ENCODE measurements at regions not wholly inside any gene's neighbourhood (a gene's known extent, or its start where the extent isn't known, plus 50 kb on each side); places are given as distances from the start of the nearest gene placed in this dataset.

GRCh38 chr13:64845110-64845509 is 2385.0 kb downstream of the PCDH9 start:
- H3K4me3 ChIP-seq: no peak overlapping the region
- 82% methylated on average over 1 of the region's 1 CpG for WGBS
- DNase-seq (ENCODE audit: extremely low spot score): no peak
- intact Hi-C loops (cut with DNase I): no loop called here
- H3K27ac ChIP-seq (replicated peaks in 1 of 4): no peak overlapping the region
- no peaks in the 10 kb centered on the region for H3K27me3 ChIP-seq
- H3K4me1 ChIP-seq: no peaks in the 10 kb centered on the region
- no peaks in the 10 kb centered on the region for H3K36me3 ChIP-seq
- no peaks in the 10 kb centered on the region for H3K9me3 ChIP-seq
- no peak for TF ChIP-seq CTCF (IDR thresholded peaks at IDR 0.05)
- no peak for TF ChIP-seq EP300 (IDR thresholded peaks at IDR 0.05)
- TF ChIP-seq POLR2AphosphoS5 (IDR thresholded peaks at IDR 0.05): no peak
- no peak for TF ChIP-seq POLR2A (IDR thresholded peaks at IDR 0.05; ENCODE audit: low read depth)

DNA sequence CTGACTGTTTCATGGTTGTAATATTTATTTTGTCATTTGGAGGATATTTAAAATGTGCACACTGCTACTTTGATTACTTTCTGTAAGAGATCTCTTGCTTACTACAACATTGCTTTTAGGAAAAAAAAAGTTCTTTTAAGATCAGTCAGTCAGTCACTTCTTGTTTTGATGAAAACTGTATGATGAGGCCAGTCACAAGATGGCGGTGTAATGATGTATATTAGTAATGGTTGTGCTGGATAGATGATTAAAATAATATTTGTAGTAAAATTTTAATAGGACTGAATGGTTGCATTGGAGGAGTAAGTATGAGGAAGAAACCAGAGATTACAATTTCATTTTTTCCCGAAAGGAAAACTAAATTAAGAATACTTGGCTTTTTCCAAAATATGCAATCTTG is 2411.1 kb downstream of the PCDH9 start:
- TF ChIP-seq EP300 (IDR thresholded peaks at IDR 0.05): no peak
- WGBS: 92% methylated on average over 2 of the region's 2 CpGs
- H3K4me1 ChIP-seq: no peaks in the 10 kb centered on the region
- no peaks in the 10 kb centered on the region for H3K27me3 ChIP-seq
- DNase-seq (ENCODE audit: extremely low spot score): no peak
- H3K36me3 ChIP-seq: no peaks in the 10 kb centered on the region
- no peak overlapping the region for H3K27ac ChIP-seq (replicated peaks in 1 of 4)
- H3K4me3 ChIP-seq: no peak overlapping the region
- H3K9me3 ChIP-seq: no peaks in the 10 kb centered on the region
- intact Hi-C loops (cut with DNase I): no loop called here

GRCh38 chr13:64817691-64818090 is 2412.4 kb downstream of the PCDH9 start:
- H3K4me1 ChIP-seq: no peaks in the 10 kb centered on the region
- H3K4me3 ChIP-seq: no peak overlapping the region
- TF ChIP-seq CTCF (IDR thresholded peaks at IDR 0.05) (no peak), POLR2AphosphoS5 (IDR thresholded peaks at IDR 0.05) (no peak), POLR2A (IDR thresholded peaks at IDR 0.05; ENCODE audit: low read depth) (no peak), EP300 (IDR thresholded peaks at IDR 0.05) (no peak)
- H3K27ac ChIP-seq (replicated peaks in 1 of 4): no peak overlapping the region
- intact Hi-C loops (cut with DNase I): no loop called here
- H3K36me3 ChIP-seq: no peaks in the 10 kb centered on the region
- H3K9me3 ChIP-seq: no peaks in the 10 kb centered on the region
- DNase-seq (ENCODE audit: extremely low spot score): no peak
- H3K27me3 ChIP-seq: no peaks in the 10 kb centered on the region
- WGBS: 90% methylated on average over 3 of the region's 3 CpGs

GRCh38 chr13:64810750-64811149 is 2419.4 kb downstream of the PCDH9 start:
- DNase-seq (ENCODE audit: extremely low spot score): no peak
- no peaks in the 10 kb centered on the region for H3K27me3 ChIP-seq
- H3K36me3 ChIP-seq: no peaks in the 10 kb centered on the region
- no peak for TF ChIP-seq EP300 (IDR thresholded peaks at IDR 0.05)
- no peaks in the 10 kb centered on the region for H3K9me3 ChIP-seq
- H3K4me3 ChIP-seq: no peak overlapping the region
- WGBS: 87% methylated on average over 3 of the region's 3 CpGs
- no peaks in the 10 kb centered on the region for H3K4me1 ChIP-seq
- intact Hi-C loops (cut with DNase I): no loop called here
- H3K27ac ChIP-seq (replicated peaks in 1 of 4): no peak overlapping the region

- Histone ChIP-seq H3K4me3 (no peak overlapping the region), H3K27me3 (no peaks in the 10 kb centered on the region), H3K4me1 (no peaks in the 10 kb centered on the region), H3K27ac (replicated peaks in 1 of 4) (no peak overlapping the region), H3K9me3 (no peaks in the 10 kb centered on the region), H3K36me3 (no peaks in the 10 kb centered on the region)
- 91% methylated on average over 4 of the region's 4 CpGs for WGBS
- intact Hi-C loops (cut with DNase I): no loop called here
- no peak for DNase-seq (ENCODE audit: extremely low spot score)
- TF ChIP-seq EP300 (IDR thresholded peaks at IDR 0.05) (no peak), POLR2A (IDR thresholded peaks at IDR 0.05; ENCODE audit: low read depth) (no peak), CTCF (IDR thresholded peaks at IDR 0.05) (no peak), POLR2AphosphoS5 (IDR thresholded peaks at IDR 0.05) (no peak)
Measured at GRCh38 chr13:64808704-64809103, 2421.4 kb downstream of the PCDH9 start.

GRCh38 chr13:64801768-64802167 is 2428.4 kb downstream of the PCDH9 start:
- no peaks in the 10 kb centered on the region for H3K4me1 ChIP-seq
- no peaks in the 10 kb centered on the region for H3K36me3 ChIP-seq
- TF ChIP-seq CTCF (IDR thresholded peaks at IDR 0.05): no peak
- no peak for TF ChIP-seq POLR2A (IDR thresholded peaks at IDR 0.05; ENCODE audit: low read depth)
- no peak for TF ChIP-seq POLR2AphosphoS5 (IDR thresholded peaks at IDR 0.05)
- TF ChIP-seq EP300 (IDR thresholded peaks at IDR 0.05): no peak
- H3K27me3 ChIP-seq: no peaks in the 10 kb centered on the region
- no peaks in the 10 kb centered on the region for H3K9me3 ChIP-seq
- no peak overlapping the region for H3K27ac ChIP-seq (replicated peaks in 1 of 4)
- 79% methylated on average over 4 of the region's 4 CpGs for WGBS
- no peak overlapping the region for H3K4me3 ChIP-seq
- DNase-seq (ENCODE audit: extremely low spot score): no peak
- intact Hi-C loops (cut with DNase I): no loop called here

Measured in esophagus muscularis mucosa (tissue), 4 donors.